HG03460 (cell line): ENCODE measurements at regions not wholly inside any gene's neighbourhood (a gene's known extent, or its start where the extent isn't known, plus 50 kb on each side); places are given as distances from the start of the nearest gene placed in this dataset.

Source experiments
- ATAC-seq: cut with Tn5 transposase; IDR thresholded peaks from one replicate; pipeline ENCODE4 v1.9.1; 2021; ENCODE audit not compliant: unreplicated experiment

DNA sequence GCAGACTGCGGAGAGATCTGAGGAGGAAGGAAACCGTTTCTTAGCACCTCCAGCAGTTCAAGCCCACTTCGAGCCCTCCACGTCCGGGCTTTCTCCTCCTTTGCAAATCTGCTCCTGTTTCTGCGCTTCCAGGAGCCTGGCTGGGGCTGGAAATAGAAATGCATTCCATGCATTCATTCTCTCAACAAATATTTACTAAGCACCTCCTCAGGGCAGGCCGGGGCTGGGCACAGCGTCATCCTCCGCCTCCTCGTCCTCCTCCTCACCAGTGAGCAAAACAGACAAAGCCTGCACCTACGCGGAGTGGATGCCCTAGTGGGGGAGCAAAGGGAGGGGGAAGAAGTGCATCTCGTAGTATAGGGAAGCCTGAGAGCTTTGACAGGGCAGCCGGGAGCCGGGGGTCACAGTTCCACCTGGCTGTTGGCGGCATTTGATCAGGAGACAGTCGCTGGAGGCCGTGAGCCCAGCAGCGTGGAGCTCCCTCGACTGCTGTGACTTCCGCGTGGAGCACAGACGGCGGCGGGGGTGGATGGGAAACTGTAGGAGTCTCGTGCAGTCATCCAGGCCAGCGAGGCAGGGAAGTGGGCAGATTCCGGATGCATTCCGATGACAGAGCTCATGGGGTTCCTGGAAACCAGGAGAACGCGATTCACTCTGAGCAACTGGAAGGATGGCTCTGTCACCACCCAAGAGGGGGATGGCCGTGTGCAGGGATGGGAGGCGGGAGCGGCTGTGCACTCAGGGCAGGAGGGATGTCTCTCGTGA, 93.5 kb downstream of the SIK1 start:
- no peak for ATAC-seq

DNA sequence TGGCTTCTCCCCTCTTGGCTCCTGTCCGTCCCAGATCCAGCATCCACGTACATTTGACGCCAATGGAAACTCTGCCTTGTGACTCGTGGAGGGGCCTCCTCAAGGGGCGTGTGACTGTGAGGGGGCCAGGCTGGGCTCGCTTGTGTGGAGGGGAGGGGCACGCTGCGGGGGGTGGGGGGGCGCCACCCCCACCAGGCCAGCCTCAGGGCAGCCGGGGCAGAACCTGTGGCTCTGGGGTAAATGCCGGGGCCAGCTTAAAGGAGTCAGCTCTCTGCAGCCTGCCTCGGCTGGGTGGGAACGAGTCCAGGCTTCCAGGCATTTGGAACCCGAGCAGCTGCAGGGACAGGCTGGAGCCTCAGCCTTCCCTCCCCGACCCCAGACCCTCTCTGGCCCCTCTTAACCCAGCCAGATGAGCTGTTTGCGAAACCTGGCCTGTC, 94.1 kb downstream of the SIK1 start:
- no peak for ATAC-seq

DNA sequence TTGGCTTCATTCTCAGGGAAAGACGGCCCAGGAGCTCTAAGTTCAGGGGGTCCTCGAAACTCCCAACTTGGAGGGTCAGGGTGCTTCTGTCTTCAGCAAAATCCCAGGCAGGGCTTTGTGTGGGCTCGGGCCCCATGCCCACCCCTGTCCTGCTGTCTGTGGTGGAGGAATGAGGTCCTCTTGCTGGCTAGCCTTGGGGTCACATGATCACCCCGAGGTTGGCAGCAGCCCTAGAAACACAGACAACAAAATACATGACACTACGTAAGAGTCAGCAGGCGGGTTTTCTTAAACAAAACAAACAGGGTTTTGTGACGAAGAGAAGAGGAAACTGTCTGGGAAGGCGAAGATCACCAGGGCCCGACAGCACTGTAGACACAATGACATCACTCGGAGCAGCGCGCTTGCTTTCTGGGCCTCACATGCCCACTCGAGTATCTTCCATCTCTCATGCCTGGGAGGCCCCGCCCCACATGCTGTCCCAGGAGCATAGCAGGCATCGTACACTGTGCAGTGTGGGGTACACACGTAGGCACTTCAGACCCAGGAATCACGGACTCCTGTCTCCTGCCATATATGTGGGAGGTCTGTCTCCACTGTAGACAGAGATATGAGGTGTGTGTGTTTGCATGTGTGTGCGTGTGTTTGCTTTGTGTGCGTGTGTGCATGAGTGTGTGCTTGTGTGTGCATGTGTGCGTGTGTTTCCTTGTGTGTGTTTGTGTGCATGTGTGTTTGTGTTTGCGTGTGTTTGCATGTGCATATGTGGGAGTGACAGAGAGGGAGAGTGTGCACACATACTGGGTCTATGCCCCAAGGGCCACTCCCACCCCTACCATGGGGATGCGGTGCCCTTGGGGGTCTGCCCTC, 94.7 kb downstream of the SIK1 start:
- ATAC-seq, result no peak

DNA sequence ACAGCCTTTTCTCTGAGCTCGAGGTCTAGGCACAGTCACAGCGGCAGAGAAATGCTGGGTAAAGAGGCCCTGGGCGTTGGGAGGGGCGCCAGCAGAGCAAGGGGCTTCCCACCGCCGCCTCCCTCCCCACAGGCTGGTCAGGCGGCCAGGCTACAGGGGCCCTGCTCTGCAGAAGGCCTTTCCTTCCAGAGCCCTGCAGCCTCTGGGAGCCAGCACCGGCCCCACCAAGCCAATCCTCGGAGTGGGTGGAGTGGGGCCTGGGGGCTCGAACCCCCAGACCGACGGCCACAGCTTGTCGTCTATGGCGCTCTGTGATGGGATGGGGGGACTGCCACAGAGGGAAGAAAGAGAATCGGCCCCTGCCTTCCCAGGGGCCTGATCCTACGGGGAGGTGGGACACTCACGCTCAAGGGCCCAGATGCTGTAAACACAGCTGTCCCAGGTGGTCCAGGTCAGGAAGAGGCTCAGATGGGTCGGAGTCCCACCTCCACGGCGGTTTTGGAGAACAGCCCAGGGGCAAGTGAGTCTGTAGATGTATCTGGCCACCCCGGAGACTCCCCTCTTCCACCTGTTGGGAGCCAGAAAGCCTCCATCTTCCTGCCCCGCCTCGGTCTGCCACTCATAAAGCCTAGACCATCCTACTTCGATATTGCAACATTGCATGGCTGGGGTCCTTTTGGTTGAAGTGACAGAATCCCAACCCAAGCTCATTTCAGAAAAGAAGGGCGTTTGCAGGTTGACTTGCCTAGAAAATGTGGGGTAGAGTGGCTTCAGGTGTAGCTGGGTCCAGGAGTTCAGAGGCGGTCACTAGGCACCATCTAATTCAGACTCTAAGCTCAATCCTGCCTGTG, 95.6 kb downstream of the SIK1 start:
- no peak for ATAC-seq

DNA sequence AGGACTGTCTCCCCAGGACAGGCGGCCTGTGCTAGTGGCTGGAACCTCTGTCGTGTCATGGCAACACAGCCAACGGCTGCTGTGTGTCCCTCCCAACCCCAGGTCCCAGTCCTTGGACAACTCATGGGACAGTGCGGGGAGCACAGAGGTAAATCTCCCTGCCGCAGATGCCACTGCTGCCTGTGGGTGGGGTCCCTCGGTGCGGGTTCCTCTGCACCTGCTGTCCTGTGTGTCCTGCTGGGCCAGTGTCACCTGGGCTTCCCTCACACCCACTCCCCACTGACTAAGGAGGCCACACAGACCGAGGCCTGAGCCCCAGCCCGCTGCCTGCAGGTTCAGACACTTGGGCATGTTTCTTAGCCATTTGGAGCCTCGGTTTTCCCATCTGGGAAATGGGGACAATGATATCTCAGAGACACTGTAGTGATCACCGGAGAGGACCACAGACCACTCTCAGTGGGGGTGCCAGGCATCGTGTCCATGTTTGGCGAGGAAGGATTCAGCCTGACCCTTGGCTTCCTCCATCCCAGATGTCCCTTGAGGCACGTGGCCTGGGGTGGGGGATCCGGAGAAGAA, 96.5 kb downstream of the SIK1 start:
- ATAC-seq, result no peak

DNA sequence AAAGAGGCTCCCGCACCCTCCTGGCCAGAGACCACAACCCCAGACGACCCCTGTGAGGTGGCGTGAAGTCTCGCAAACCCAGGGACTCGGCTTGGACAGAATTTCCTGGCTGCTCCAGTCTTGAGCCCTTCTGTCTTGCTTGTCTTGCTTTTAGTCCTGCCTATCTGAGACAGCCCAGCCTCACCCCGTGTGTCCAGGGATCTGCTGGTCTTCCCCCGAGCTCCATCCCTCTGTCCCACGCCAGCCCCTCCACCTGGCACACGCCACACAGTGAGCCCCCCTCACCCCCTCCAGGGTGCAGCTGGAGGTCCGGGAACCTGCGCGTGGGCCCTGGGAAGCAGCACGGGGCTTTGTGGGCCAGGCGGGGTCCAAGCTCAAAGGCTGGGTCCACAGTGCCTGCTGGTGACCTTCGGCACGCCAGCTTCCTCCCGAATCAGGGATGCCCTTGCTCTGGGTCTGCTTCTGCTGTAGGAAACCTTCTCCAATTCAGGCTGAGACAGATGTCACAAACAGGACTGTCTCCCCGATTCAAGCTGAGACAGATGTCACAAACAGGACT, 97.1 kb downstream of the SIK1 start:
- no peak for ATAC-seq

DNA sequence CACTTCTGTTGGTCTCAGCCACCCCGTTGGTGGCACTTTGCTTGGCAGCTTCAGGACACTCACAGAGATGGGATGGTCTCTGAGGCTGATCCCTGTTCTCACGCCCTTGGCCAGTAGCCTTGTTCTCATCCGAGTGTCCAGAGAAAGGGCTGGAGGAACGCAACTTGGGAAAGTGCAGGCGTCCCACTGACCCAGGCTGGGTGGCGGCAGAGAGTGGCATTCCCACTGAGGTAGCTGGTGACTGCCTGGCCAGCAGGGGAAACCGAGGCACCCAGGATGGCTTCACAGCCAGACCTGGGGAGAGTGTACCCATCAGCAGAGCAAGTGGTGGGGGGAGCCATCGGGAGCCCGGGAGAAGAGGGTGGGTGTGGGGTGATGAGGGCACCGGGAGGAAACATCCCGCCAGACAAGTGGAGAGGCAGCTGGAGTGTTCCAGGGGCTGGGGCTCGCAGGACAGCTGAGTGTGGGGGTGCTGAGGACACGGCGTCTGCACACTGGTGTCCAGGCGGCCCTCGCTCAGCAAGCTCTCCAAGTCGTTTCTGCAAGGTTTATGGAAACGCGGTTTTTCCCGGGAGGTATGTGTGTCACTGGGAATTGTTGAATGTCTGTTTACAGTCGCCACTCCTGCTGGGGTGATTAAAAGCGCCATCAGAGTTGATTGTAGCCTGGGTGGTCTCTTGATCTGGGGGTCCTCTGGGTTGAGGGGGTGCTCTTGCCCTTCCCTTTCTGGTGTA, 97.8 kb downstream of the SIK1 start:
- no peak for ATAC-seq

DNA sequence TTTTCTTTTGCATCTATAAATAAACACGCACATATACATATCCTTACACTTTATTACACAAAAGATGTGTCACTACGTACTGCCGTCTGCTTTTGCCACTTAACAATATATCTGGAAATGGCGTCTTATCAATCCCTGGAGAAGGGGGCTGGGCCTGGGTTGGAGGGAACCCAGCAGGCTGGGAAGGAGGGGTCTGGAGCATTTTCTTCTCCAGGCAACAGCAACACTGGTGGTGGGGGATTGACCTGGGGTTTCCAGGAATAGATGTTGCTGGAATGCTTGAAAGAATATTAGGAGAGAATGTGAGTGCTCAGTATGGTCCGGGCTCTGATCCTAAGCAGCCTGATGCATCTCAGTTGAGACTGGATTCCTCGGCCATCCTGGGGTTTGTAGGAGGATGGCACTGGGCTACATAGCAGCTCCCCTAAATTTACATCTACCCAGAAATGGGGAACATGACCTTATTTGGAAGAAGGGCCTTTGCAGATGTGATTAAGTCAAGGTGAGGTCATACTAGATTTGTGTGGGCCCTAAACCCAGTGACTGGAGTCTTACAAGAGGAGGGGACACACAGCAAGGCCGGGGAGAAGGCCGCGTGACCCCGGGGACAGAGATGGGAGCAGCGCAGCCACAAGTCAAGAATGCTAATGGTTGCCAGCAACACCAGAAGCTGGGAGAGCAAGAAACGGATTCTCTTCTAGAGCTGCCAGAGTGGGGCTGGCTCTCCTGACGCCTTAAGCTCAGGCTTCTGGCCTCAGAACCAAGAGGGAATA, 98.6 kb downstream of the SIK1 start:
- no peak for ATAC-seq

DNA sequence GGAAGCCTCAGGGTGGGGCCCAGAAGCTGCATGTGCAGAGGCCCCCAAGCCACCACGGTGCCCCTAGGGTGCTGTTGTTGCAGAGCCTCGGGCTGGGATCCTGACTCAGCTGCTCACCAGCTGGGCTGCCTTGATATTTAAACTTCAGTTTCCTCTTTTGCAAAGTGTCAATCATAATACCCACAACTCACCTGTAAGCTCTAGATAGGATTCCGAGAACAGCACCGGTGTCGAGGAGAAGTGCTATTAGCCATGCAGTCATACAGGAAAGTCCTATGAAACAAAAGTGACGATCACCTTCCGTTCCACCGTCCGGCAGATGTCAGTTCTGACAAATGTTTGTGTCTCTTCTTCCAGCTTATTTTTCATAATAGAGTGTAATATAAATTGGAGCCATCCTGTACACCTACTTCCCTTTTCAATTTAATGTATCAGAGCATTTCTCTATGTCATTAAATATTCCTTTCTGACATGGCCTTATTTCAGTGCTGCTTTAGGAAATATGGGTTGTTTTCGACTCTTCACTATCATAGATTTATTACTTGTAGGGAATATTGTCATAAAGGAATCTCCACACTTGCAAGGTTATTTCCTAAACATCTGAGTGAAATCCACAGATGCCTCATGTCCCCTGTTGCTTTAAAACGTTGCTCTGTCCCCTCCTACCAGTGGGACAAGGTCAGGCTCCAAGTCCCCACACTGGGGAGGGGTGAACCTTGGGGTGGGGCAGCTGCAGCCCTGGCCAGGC, 100.8 kb downstream of the SIK1 start:
- no peak for ATAC-seq

DNA sequence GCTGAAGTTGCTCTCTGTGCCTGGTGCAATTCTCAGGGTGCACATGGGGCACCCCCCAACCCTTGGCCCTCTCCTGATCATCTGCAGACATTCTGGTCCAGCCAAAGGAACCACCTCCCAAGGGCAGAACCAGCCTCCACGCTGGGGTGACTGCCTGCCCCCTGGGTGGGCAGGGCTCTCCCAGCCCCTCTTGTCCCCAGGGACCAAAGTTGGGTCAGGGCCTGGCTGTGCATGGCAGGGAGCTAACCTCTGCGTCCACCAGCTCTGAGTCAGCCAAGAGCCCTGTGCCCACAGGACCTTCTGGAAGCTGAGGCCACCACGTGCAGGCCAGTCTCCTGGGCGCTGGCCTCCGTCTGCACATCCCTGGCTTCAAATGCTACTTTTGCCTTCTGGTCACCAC, 101.9 kb downstream of the SIK1 start:
- ATAC-seq, result no peak

DNA sequence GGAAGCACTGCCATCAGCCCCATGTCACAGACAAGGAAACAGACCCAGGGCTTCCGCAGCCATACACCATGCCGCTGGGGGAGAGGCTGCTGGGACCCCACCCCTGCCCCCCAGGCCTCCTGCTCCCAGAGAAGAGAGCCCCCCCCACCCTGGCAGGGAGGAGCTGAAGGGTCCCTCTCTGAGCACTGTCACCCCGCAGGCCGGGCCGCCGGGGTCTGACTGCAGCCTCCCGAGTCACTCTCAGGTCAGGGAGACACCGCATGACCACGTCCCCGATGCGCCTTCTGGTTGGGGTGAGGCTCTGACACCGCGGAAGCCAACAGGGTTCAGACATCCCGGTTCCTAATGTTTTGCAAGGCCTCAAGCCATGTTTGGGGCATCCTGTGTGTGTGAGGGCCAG, 102.3 kb downstream of the SIK1 start:
- no peak for ATAC-seq

DNA sequence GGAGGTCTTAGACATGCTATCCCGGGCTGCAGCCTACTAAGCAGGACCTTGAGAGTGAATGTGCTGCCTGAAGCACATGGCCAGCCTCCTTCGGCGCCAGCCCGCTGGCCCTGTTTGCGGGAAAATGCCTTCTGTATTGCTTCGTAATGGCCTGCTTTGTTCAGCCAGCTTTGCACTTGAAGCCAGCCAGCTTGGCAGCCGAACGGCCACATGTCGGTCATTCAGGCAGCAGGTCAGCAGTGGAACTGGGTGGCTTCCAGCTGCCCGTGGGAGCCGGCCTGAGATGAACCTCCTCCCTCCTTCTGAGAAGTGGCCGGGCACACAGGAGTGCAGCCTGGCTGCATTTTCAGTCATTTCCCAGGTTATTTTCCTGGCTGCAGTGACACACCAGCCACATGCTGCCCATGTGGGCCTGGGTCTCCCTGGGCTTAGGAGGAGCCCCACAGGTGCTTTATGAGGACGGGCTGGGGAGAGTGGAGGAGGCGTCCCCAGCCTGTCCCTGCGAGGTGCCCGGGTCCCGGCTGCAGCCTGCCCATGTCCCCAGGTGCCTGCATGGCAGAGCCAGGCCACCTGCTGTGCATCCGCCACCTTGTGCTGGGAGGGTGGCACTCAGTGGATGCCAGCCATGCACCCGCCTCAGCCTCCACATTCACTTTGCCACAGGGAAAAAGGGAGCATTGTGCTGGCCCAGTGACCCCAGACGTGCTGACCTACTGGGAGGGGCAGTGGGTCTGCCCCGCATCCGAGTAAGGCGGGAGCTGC, 103.5 kb downstream of the SIK1 start:
- no peak for ATAC-seq

DNA sequence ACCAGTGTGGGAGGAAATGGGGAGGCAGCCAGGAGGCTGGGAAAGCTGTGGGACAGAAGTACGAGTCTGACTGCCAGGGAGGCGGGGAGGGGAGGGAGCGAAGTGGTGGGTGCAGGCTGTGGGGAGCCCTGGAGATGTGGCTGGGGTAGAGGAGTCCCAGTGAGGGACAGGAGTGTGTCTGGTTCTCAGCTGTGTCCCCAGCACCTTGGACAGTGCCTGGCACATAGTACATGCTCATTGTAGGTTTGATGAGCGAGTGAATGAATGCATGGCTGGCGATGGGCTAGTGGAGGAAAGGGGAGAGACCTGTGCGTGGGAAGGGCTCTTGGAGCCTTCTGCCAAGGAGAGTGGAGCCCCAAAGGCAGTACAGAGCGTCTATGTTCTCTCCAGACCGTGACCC, 104.1 kb downstream of the SIK1 start:
- no peak for ATAC-seq

DNA sequence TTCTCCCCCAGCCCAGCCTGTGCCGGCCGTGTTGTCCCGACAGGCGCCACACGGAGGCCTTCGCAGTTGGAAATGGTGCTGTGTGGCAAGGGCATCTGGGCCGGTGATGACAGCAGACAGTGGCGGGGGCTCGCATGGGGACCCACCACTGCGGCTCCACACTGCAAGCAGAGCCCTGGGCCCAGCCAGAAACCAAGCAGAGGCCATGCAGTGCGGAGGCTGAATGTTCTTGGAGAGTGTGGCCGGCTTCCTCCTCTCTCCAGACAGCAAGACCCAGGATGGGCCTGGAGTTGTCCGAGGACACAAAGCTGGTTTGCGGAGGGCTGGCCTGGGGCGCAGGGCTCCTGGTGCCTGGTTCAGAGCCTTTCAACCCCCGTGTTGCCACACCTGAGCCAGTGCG, 104.6 kb downstream of the SIK1 start:
- ATAC-seq, result no peak

DNA sequence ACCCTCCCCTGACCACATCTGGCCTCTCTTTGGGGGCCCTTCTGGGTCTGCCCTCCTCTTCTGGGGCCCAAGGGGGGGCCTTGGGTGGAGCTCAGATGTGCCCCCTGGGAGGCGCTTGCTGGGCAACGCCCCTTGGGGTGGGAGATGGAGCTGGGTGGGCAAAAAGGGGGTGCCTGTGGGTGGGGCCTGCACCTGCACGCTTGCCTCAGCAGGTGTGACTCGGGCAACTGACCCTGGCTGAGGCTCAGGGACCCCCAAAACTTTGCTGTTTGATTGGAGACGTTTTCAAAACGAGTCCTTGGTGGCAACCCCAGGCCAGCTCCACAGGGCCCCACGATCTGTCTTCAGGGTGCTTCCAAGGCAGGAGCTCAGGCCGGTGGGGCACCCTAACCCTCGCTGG, 105.3 kb downstream of the SIK1 start:
- ATAC-seq, result no peak

DNA sequence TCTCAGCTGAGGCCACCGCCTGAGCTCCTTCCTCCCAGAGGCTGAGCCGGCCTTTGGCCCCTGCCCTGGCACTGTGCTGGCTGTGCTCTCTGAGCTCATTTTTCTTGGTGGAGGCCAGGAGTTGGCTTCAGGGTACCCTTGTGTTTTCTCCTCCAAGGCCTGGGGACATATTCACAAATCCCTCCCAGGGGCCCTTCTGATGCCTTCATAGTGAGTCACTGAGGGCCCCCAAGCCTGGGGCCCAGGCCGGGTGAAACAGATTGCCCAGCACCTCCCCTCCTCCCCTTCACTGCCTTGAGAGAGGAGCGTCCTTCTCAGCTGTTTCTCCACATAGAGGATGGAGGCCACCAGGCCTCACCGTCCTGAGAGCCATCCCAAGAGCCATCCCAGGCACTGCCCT, 105.8 kb downstream of the SIK1 start:
- no peak for ATAC-seq

DNA sequence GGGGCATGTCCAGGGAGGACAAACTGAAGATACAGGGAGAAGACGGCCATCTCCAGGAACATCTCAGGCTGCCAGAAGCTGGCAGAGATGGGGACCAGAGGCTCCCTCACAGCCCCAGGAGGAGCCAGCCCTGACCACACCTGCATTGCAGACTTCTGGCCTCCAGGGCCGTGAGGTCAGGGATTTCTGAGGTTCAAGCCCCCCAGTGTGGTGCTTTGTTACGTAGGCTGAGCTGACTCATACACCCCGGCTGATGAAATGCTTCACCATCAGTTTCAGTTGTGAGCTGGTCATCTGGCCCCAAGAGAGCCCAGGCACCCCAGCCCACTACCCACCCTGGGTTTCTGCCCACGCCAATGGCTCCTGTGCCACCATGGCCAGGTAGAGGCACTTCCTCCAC, 106.4 kb downstream of the SIK1 start:
- ATAC-seq, result no peak
